Neural cell (in vitro differentiated cells): ENCODE measurements at regions not wholly inside any gene's neighbourhood (a gene's known extent, or its start where the extent isn't known, plus 50 kb on each side); places are given as distances from the start of the nearest gene placed in this dataset.
A peak's percentile ranks its signal among the peaks of the same experiment; 100 is the strongest.

Source experiments
- H2AFZ ChIP-seq: fragments of 200-600, 300-800 bp; sonication (generic), shearing (Covaris generic); 2 replicates; pipeline ENCODE4 v1.6.0; 2014; ENCODE audit warnings: low read depth, mild to moderate bottlenecking, antibody characterized with exemption, low read length, moderate library complexity
- H3F3A ChIP-seq: fragments of 200-600 bp; shearing (Covaris generic); 2 replicates; pipeline ENCODE4 v1.6.1; 2016; ENCODE audit warnings: mild to moderate bottlenecking, moderate library complexity, mixed read lengths, antibody characterized with exemption, low read length; ENCODE audit not compliant: insufficient read depth, poor library complexity, severe bottlenecking
- H3K27ac ChIP-seq: fragments of 200-600, 300-800 bp; sonication (generic), shearing (Covaris generic); 2 replicates; pipeline ENCODE4 v1.5.1; 2014; ENCODE audit warnings: mild to moderate bottlenecking, low read length, moderate library complexity
- H3K27me3 ChIP-seq: fragments of 300-800, 200-600 bp; sonication (generic), shearing (Covaris generic); 2 replicates; pipeline ENCODE4 v1.6.0; 2014; ENCODE audit warnings: mild to moderate bottlenecking, low read depth, low read length, moderate library complexity; ENCODE audit not compliant: insufficient read depth
- H3K36me3 ChIP-seq: fragments of 300-800, 200-600 bp; sonication (generic), shearing (Covaris generic); 2 replicates; pipeline ENCODE4 v1.5.1; 2014; ENCODE audit warnings: mild to moderate bottlenecking, antibody characterized with exemption, low read length, moderate library complexity; ENCODE audit not compliant: insufficient read depth
- H3K4me2 ChIP-seq: fragments of 300-800, 200-600 bp; sonication (generic), shearing (Covaris generic); 2 replicates; pipeline ENCODE4 v1.6.0; 2014; ENCODE audit warnings: mild to moderate bottlenecking, low read length
- H3K4me3 ChIP-seq: fragments of 300-800, 200-600 bp; sonication (generic), shearing (Covaris generic); 2 replicates; pipeline ENCODE4 v1.5.1; 2014; ENCODE audit warnings: mild to moderate bottlenecking, low read length, moderate library complexity
- H3K79me2 ChIP-seq: fragments of 200-600 bp; shearing (Covaris generic); replicated peaks from 2 replicates; pipeline ENCODE4 v1.6.0; 2014; ENCODE audit warnings: mild to moderate bottlenecking, low read length, moderate library complexity; ENCODE audit not compliant: insufficient read depth
- H3K9ac ChIP-seq: fragments of 300-800, 200-600 bp; sonication (generic), shearing (Covaris generic); 2 replicates; pipeline ENCODE4 v1.6.1; 2016; ENCODE audit warnings: mild to moderate bottlenecking, low read length, mixed read lengths
- H3K9me2 ChIP-seq: fragments of 200-600 bp; shearing (Covaris generic); 2 replicates; pipeline ENCODE4 v1.6.1; 2016; ENCODE audit warnings: mild to moderate bottlenecking, low read length, mixed read lengths; ENCODE audit not compliant: insufficient read depth
- H3K9me3 ChIP-seq: fragments of 200-600, 300-800 bp; sonication (generic), shearing (Covaris generic); 2 replicates; pipeline ENCODE4 v1.6.1; 2016; ENCODE audit warnings: mild to moderate bottlenecking, mixed run types, low read length, moderate library complexity, mixed read lengths
- H4K20me1 ChIP-seq: fragments of 200-600 bp; shearing (Covaris generic); 2 replicates; pipeline ENCODE4 v1.6.1; 2016; ENCODE audit warnings: mild to moderate bottlenecking, mixed run types; ENCODE audit not compliant: insufficient read depth
- CTCF ChIP-seq: fragments of 450-650 bp; IDR thresholded peaks from 2 replicates; pipeline ENCODE4 v1.5.1; 2014; ENCODE audit warnings: antibody characterized with exemption, mild to moderate bottlenecking, moderate library complexity; ENCODE audit not compliant: poor library complexity, severe bottlenecking
- EP300 ChIP-seq: fragments of 450-650 bp; conservative IDR thresholded peaks from 2 replicates; pipeline ENCODE4 v1.6.1; 2014; ENCODE audit warnings: antibody characterized with exemption, mild to moderate bottlenecking, moderate library complexity; ENCODE audit not compliant: poor library complexity, severe bottlenecking
- EZH2 ChIP-seq: fragments of 200-600, 300-800 bp; shearing (Covaris generic), sonication (generic); IDR thresholded peaks from 2 replicates; pipeline ENCODE4 v1.6.1; 2014; ENCODE audit warnings: antibody characterized with exemption, low read length, borderline replicate concordance, mild to moderate bottlenecking; ENCODE audit not compliant: insufficient read depth, poor library complexity, severe bottlenecking
- MXI1 ChIP-seq: fragments of 450-650 bp; conservative IDR thresholded peaks from 2 replicates; pipeline ENCODE4 v1.6.1; 2014; ENCODE audit warnings: antibody characterized with exemption, mild to moderate bottlenecking; ENCODE audit not compliant: poor library complexity, severe bottlenecking
- POLR2AphosphoS5 ChIP-seq: IDR thresholded peaks from 2 replicates; pipeline ENCODE4 v1.6.1; 2012
- RAD21 ChIP-seq: fragments of 450-650 bp; conservative IDR thresholded peaks from 2 replicates; pipeline ENCODE4 v1.6.1; 2014; ENCODE audit warnings: antibody characterized with exemption, mild to moderate bottlenecking, moderate library complexity
- SMC3 ChIP-seq: fragments of 450-650 bp; conservative IDR thresholded peaks from 2 replicates; pipeline ENCODE4 v1.6.1; 2014; ENCODE audit warnings: antibody characterized with exemption, mild to moderate bottlenecking, moderate library complexity; ENCODE audit not compliant: poor library complexity
- TAF1 ChIP-seq: IDR thresholded peaks from 2 replicates; pipeline ENCODE4 v1.6.1; 2012; ENCODE audit warnings: low read depth
- TF ChIP-seq, protein P1 (sequence below): IDR thresholded peaks from 2 replicates; pipeline ENCODE4 v1.6.1; 2012; ENCODE audit warnings: borderline replicate concordance

DNA sequence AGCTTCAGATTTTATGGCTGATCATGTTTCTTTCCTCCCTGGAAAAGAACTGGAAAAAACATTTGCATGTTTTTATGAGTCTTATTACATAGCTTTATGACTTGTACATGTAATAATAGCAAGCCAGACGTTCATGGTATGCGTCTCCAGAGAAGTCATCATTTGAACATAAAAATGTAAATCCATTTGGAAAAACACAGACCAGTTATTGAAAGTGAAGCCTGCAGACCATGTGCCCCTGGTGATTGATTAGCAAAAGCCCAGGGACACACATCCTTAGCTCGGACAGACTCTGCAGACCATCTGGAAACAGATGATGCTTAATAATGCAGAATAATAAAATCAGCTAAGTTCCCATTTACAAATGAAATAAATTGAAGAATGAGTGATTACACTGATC is 283.1 kb downstream of the TDRD15 start:
- Histone ChIP-seq H3K9me3 (no peaks in the 10 kb centered on the region), H3K36me3 (no peaks in the 10 kb centered on the region), H3K27ac (peak overlapping the region; percentile 3), H3K9ac (no peak overlapping the region), H2AFZ (no peak overlapping the region), H3K9me2 (no peaks in the 10 kb centered on the region), H3K27me3 (no peaks in the 10 kb centered on the region), H3K4me3 (no peak overlapping the region), H3K79me2 (no peaks in the 10 kb centered on the region), H3F3A (no peaks in the 10 kb centered on the region), H4K20me1 (no peaks in the 10 kb centered on the region), H3K4me2 (no peak overlapping the region)
- TF ChIP-seq MXI1, result no peak
- no peak for TF ChIP-seq TAF1
- TF ChIP-seq EP300, result no peak
- no peak for TF ChIP-seq SMC3
- no peak for TF ChIP-seq RAD21
- TF ChIP-seq POLR2AphosphoS5, result no peak
- no peak for TF ChIP-seq CTCF
- no peak for TF ChIP-seq EZH2
- TF ChIP-seq, protein P1, sequence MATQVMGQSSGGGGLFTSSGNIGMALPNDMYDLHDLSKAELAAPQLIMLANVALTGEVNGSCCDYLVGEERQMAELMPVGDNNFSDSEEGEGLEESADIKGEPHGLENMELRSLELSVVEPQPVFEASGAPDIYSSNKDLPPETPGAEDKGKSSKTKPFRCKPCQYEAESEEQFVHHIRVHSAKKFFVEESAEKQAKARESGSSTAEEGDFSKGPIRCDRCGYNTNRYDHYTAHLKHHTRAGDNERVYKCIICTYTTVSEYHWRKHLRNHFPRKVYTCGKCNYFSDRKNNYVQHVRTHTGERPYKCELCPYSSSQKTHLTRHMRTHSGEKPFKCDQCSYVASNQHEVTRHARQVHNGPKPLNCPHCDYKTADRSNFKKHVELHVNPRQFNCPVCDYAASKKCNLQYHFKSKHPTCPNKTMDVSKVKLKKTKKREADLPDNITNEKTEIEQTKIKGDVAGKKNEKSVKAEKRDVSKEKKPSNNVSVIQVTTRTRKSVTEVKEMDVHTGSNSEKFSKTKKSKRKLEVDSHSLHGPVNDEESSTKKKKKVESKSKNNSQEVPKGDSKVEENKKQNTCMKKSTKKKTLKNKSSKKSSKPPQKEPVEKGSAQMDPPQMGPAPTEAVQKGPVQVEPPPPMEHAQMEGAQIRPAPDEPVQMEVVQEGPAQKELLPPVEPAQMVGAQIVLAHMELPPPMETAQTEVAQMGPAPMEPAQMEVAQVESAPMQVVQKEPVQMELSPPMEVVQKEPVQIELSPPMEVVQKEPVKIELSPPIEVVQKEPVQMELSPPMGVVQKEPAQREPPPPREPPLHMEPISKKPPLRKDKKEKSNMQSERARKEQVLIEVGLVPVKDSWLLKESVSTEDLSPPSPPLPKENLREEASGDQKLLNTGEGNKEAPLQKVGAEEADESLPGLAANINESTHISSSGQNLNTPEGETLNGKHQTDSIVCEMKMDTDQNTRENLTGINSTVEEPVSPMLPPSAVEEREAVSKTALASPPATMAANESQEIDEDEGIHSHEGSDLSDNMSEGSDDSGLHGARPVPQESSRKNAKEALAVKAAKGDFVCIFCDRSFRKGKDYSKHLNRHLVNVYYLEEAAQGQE, result no peak

DNA sequence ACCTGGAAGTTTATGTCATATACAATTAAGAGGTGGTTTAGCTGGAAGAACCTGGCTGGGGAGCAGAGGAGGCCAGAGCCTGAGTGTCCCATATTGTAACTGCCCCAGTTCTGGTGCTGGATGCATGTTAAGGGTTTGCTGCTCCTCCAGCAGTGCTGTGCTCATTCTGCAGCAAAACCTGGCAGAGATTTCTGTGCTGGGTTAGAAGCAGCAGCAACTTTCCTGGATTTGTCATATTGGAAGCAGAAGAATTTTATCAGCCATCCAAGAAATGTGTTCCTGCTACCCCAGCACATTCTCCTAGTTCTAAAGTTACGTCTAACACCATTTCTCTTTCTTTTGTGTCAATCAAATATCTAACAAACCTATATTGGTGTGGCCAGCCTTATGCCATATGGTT is 284.1 kb downstream of the TDRD15 start:
- TF ChIP-seq SMC3 (no peak), CTCF (no peak), TAF1 (no peak), MXI1 (no peak), EP300 (no peak), EZH2 (no peak), POLR2AphosphoS5 (no peak), RAD21 (no peak)
- TF ChIP-seq, protein P1, result no peak
- Histone ChIP-seq H3K4me2 (no peak overlapping the region), H3K9ac (no peak overlapping the region), H3K4me3 (no peak overlapping the region), H3K9me3 (no peaks in the 10 kb centered on the region), H3K79me2 (no peaks in the 10 kb centered on the region), H3F3A (no peaks in the 10 kb centered on the region), H3K9me2 (no peaks in the 10 kb centered on the region), H2AFZ (no peak overlapping the region), H4K20me1 (no peaks in the 10 kb centered on the region), H3K36me3 (no peaks in the 10 kb centered on the region), H3K27me3 (no peaks in the 10 kb centered on the region), H3K27ac (no peak overlapping the region)
